Activated T-helper 1 cell treated with anti-CD3 and anti-CD28 coated beads, Interleukin-2, amount 50 U/mL, for 16 hours (primary cell): ENCODE measurements at regions not wholly inside any gene's neighbourhood (a gene's known extent, or its start where the extent isn't known, plus 50 kb on each side); places are given as distances from the start of the nearest gene placed in this dataset.

Experiments used
- DNase-seq, 2 donors: peaks; one replicate each; pipeline ENCODE4 v3.0.0-alpha.2; 2020; ENCODE audit warnings: low read depth in 1 of 2, low spot score in 1 of 2

DNA sequence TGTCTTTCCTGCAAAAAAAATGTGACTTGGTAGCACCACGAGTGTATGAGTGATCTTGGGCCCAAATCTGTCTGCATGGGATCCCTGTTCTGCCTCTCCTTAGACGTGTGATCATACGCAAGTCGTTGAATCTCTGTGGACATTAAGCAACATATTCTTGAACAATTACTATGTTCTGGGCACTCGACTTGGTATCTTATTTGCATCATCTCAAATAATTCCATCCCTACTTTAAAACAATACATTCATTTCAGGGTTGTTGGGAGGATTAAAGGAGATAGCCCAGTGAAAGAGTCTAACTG is 145.4 kb upstream of the CPEB2 start:
- DNase-seq = no peak

DNA sequence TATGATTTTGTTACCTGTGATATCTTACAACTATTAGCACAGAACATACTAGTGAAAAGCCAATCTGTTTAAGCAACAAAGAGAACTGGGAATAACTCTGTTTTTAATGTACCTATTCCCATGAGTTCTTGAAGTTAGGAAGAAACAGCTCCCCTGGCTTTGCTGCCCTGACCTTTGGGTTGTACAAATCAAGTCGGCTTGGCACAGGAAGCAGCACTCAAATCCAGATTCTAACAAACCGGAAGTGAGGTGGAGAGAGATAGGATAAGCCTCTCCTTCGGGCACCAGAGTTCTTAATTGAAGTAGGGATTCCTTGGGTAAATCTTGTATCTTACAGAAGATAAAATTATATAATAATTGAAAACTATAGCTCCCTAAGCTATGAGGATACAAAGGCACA is 144.8 kb upstream of the CPEB2 start:
- DNase-seq = no peak

GRCh38 chr4:14857981-14858380 is 144.3 kb upstream of the CPEB2 start:
- no peak for DNase-seq

GRCh38 chr4:14862891-14863290 is 139.4 kb upstream of the CPEB2 start:
- DNase-seq = no peak

- no peak for DNase-seq
These were observed 138.6 kb upstream of the CPEB2 start for GRCh38 chr4:14863418-14864364.

GRCh38 chr4:14864365-14865030 is 137.8 kb upstream of the CPEB2 start:
- no peak for DNase-seq

GRCh38 chr4:14865031-14865366 is 137.3 kb upstream of the CPEB2 start:
- DNase-seq = no peak

GRCh38 chr4:14865804-14866203 is 136.5 kb upstream of the CPEB2 start:
- no peak for DNase-seq

DNA sequence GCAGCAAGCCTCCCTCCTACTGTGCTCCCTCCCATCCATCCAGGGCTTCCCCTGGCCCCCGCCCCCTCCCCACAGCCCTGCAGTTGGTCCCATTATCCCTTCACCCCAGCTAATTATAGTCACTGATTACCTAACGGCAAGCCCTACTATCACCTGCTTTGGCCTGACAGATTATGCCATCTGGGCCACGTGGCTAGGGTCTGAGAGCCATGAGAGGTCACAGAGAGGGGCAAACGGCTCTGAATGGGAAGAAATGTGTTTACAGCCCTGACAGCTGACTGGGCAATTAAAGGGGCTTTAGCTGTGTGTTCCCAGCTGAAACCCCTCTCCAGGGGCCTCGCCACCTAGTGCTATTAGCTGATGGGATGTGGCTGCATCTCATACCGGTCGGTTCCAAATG is 134.4 kb upstream of the CPEB2 start:
- no peak for DNase-seq

DNA sequence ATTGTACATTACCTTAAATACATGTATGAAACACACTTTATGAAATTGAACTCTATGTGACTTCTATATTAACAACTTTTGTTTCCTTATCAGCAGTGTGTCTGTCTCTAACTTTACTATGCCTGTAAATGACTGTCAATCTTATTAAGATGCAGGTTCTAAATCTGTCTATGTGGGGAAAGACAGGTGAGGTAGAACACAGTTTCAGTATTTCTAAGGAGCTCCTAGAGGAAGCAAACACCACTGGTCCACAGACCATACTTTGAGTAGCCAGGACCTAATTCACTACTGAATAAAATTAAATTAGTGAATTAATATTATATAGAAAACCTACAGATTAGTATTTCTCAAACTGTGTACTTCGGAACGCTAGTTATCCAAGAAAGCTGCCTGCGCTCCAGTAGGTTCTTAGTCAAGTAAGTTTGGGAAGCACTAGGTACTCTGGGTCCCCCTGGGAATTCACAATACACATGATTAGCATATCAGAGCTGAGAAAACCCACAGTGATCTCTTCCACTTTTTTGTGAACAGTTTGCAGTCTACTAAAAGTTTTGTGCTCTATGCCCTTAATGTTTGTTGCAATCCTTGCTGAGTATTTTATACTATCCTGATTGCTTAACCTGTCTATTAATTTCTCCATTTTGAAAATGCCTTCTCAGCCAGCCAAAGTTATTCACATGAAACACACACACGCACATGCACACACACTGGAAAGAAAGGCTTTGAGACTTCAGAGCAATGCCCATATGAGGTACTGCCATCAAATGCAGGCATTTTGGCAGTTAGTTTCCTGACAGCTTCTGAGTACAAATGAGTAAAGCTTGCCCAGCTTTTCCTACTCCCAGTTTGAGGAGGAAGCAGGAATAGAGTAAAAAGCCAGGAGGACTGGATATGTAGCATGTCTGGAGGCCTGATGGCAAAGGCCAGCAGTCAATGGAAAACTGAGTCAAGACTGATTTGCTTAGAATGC is 133.6 kb upstream of the CPEB2 start:
- DNase-seq = no peak

GRCh38 chr4:14871676-14872430 is 130.4 kb upstream of the CPEB2 start:
- DNase-seq = no peak

DNA sequence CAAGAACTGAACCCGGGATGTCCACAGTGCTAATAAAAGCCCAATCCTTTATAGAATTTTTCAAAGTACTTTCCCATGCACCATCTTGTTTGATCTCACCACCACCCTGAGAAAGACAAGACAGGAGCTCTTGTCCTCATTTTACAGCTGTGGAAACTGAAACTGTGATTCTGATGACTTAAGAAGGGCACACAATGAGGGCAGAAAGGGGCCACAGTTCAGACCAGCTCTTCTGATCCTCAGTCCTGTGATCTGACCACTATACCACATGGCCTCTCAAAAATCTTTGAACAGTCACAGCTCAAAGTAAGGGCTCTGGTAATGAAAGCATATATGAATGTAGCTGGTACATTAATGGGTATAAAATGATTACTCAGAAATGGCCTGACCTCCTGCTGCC is 127.3 kb upstream of the CPEB2 start:
- no peak for DNase-seq

GRCh38 chr4:14877246-14878225 is 124.7 kb upstream of the CPEB2 start:
- DNase-seq = no peak

GRCh38 chr4:14878681-14879080 is 123.6 kb upstream of the CPEB2 start:
- DNase-seq = no peak

- no peak for DNase-seq
These were observed 122.6 kb upstream of the CPEB2 start for GRCh38 chr4:14879683-14880082.

DNA sequence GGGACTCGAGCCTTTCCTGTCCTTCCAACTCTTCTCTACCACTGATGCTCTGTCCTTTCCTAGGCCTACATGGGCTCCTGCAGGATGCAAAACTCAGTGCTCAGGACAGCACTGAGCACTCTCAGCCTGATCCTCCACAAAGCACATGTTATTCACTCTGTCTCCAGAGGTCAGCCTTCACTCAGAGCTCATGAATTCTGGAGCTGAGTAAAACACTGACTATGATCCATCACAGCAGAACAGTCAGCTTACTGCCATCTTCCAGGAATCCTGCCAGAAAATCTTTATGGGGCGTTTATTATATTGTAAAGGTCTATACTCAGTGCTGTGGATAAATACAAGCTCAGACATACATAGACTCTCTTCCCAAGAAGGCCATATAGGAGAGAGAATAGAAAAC is 121.5 kb upstream of the CPEB2 start:
- DNase-seq = no peak

DNA sequence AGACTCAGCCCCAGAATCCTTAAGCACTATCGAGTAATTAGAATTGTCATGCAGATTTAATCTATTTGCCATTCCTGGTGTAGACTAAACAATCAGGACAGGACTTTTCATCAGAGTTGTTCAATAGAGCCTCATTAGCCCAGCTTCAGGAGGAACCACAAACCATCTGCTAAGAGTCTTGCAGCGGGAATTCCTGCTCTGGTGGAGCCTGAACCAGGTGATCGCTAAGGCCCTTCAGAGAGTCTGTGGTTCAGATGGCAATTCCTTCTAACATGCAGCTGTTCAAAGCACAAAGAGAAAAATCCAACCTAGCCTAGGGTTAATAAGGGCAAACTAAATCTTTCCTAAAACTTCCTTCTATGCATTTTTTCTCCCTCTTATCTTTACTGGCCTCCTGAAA is 119.1 kb upstream of the CPEB2 start:
- DNase-seq = no peak

DNA sequence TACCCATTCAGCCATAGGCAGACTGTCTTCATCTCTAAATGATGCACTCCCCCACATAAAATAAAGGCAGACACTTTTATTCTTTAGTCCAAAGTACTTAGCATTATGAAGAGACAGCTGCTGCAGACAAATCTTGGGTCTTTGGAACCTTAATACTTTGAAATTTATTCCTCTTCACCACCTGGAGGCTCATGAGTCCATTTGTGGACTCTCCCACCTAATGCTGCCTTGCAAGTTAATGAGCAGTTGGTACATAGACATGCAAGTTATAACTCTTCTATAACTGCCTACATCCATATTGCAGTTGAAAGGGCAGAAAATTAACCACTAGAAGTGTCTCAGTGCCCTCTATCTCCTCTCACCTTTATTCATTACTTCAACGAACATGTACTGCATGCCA is 118.6 kb upstream of the CPEB2 start:
- DNase-seq = no peak

- DNase-seq = no peak
These were observed 114.3 kb upstream of the CPEB2 start for GRCh38 chr4:14887842-14888433.
